Spleen (tissue), 11 donors: ENCODE measurements at regions not wholly inside any gene's neighbourhood (a gene's known extent, or its start where the extent isn't known, plus 50 kb on each side); places are given as distances from the start of the nearest gene placed in this dataset.

Source experiments
- DNase-seq: peaks from one replicate; pipeline ENCODE4 v3.0.0-alpha.2; 2020
- H3K27ac ChIP-seq, 8 donors: fragments of 200-600 bp; sonication (generic) in 7 of 8; 1 replicate in 4 of 8; 2 replicates in 4 of 8; pipeline versions ENCODE4 v1.5.0 to v1.8.0; 2016 to 2021; ENCODE audit warnings: inconsistent platforms in 4 of 8, mild to moderate bottlenecking in 4 of 8, moderate library complexity in 1 of 8
- H3K27me3 ChIP-seq, 7 donors: fragments of 200-600 bp; sonication (generic) in 6 of 7; replicated peaks in 1 of 7; 1 replicate in 4 of 7; 2 replicates in 3 of 7; pipeline versions ENCODE4 v1.5.0 to v1.8.0; 2016 to 2021; ENCODE audit warnings: inconsistent platforms in 3 of 7, mild to moderate bottlenecking in 1 of 7
- H3K36me3 ChIP-seq, 6 donors: fragments of 200-600 bp; sonication (generic) in 5 of 6; 1 replicate in 4 of 6; 2 replicates in 2 of 6; pipeline versions ENCODE4 v1.5.0 to v1.8.0; 2016 to 2021; ENCODE audit warnings: inconsistent platforms in 2 of 6
- H3K4me1 ChIP-seq, 6 donors: fragments of 200-600 bp; sonication (generic) in 5 of 6; 1 replicate in 3 of 6; 2 replicates in 3 of 6; pipeline versions ENCODE4 v1.5.0 to v1.8.0; 2016 to 2021; ENCODE audit warnings: inconsistent platforms in 3 of 6
- H3K4me3 ChIP-seq, 8 donors: fragments of 200-600 bp; sonication (generic) in 7 of 8; 1 replicate in 4 of 8; 2 replicates in 4 of 8; pipeline versions ENCODE4 v1.5.0 to v1.8.0; 2016 to 2021; ENCODE audit warnings: inconsistent platforms in 4 of 8, mild to moderate bottlenecking in 4 of 8, moderate library complexity in 2 of 8
- H3K9me3 ChIP-seq, 8 donors: fragments of 200-600 bp; sonication (generic) in 7 of 8; 1 replicate in 4 of 8; 2 replicates in 4 of 8; pipeline versions ENCODE4 v1.5.0 to v1.8.0; 2016 to 2021; ENCODE audit warnings: inconsistent platforms in 4 of 8
- CTCF ChIP-seq, 11 experiments: fragments of 200-600 bp in 7 of 11; fragments of 450-650 bp in 4 of 11; sonication (generic) in 4 of 11; IDR thresholded peaks in 8 of 11; conservative IDR thresholded peaks in 3 of 11; 1 replicate in 7 of 11; 2 replicates in 4 of 11; pipeline versions ENCODE4 v1.4.0 to v1.8.0; 2016 to 2021; ENCODE audit warnings: antibody characterized with exemption in 11 of 11, inconsistent platforms in 4 of 11, mild to moderate bottlenecking in 1 of 11
- POLR2A ChIP-seq, 3 donors: fragments of 450-650 bp; IDR thresholded peaks; one replicate each; pipeline ENCODE4 v1.5.1; 2017; ENCODE audit warnings: antibody characterized with exemption in 3 of 3, mild to moderate bottlenecking in 1 of 3
- POLR2AphosphoS5 ChIP-seq, 3 donors: sonication (generic); formaldehyde crosslinking; IDR thresholded peaks; one replicate each; pipeline ENCODE4 v1.5.1; 2017; ENCODE audit warnings: antibody characterized with exemption in 3 of 3
- WGBS, 5 donors: extraction: QIAGEN DNeasy Blood & Tissue Kit in 3 of 5; methylation state at CpG; one replicate each; pipeline versions ENCODE4 v1.1.5 to v1.1.7; 2013 to 2018; 5-methylcytosine and 5-hydroxymethylcytosine counted together
- intact Hi-C: fragments of 100-400 bp; cut with DNase I; formaldehyde crosslinking; loops from one replicate; pipeline ENCODE4 v1.15.0; 2023; ENCODE audit warnings: low total_unique reads
- donor health status: healthy with polysubstance abuse.
- donor health status: DM: no; HTN: no; CAD: no; lungs with moderate emphysema.
- donor health status: DM: no; HTN: no; CAD: no.
- donor health status: Bipolar disorder and iron deficiency.
- donor health status: healthy.
- donor health status: DM: no; HTN: no; CAD: no.
- donor health status: DM: yes; HTN: yes; CAD: no.

- Histone ChIP-seq H3K9me3 (no peaks in the 10 kb centered on the region), H3K36me3 (no peaks in the 10 kb centered on the region), H3K4me3 (no peak overlapping the region), H3K4me1 (peaks cover 0 to 7% (median 0%) of the 10 kb centered on the region in 6 donors), H3K27me3 (no peaks in the 10 kb centered on the region), H3K27ac (no peak overlapping the region)
- no peak for TF ChIP-seq POLR2AphosphoS5 (IDR thresholded peaks at IDR 0.05)
- no peak for TF ChIP-seq CTCF (IDR thresholded peaks at IDR 0.05 in 8 of 11, conservative IDR thresholded peaks at IDR 0.05 in 3 of 11)
- TF ChIP-seq POLR2A (IDR thresholded peaks at IDR 0.05): no peak
- DNase-seq: no peak
- 66 to 98% (median 88%) methylated on average over 2 of the region's 2 CpGs for WGBS, 5 donors
- intact Hi-C loops: no loop called here
Observed at GRCh38 chr4:173450281-173450680, 51.4 kb upstream of the SCRG1 start.

- Histone ChIP-seq H3K36me3 (no peaks in the 10 kb centered on the region), H3K4me1 (peaks cover 0 to 7% (median 0%) of the 10 kb centered on the region in 6 donors), H3K27ac (no peak overlapping the region), H3K27me3 (no peaks in the 10 kb centered on the region), H3K4me3 (no peak overlapping the region), H3K9me3 (no peaks in the 10 kb centered on the region)
- TF ChIP-seq POLR2A (IDR thresholded peaks at IDR 0.05): no peak
- no peak for TF ChIP-seq POLR2AphosphoS5 (IDR thresholded peaks at IDR 0.05)
- no peak for TF ChIP-seq CTCF (IDR thresholded peaks at IDR 0.05 in 8 of 11, conservative IDR thresholded peaks at IDR 0.05 in 3 of 11)
- WGBS, 5 donors: 67 to 75% (median 69%) methylated on average over 3 of the region's 3 CpGs
- no peak for DNase-seq
- intact Hi-C loops: no loop called here
Observed at GRCh38 chr4:173449380-173449717, 50.4 kb upstream of the SCRG1 start.

GRCh38 chr4:173448608-173449379 lies 49.9 kb upstream of the SCRG1 start:
- Histone ChIP-seq H3K4me1 (peaks cover 0 to 7% (median 0%) of the 10 kb centered on the region in 6 donors), H3K4me3 (no peak overlapping the region), H3K27me3 (no peaks in the 10 kb centered on the region), H3K27ac (peak overlapping the region in 2 of 8 donors; percentile 13 to 51), H3K36me3 (no peaks in the 10 kb centered on the region), H3K9me3 (no peaks in the 10 kb centered on the region)
- intact Hi-C loops: no loop called here
- DNase-seq: no peak
- TF ChIP-seq POLR2A (IDR thresholded peaks at IDR 0.05) (no peak), POLR2AphosphoS5 (IDR thresholded peaks at IDR 0.05) (no peak), CTCF (IDR thresholded peaks at IDR 0.05 in 8 of 11, conservative IDR thresholded peaks at IDR 0.05 in 3 of 11) (no peak)
- 45 to 71% (median 59%) methylated on average over 4 of the region's 4 CpGs for WGBS, 5 donors
